HG02588 (cell line): ENCODE measurements at regions not wholly inside any gene's neighbourhood (a gene's known extent, or its start where the extent isn't known, plus 50 kb on each side); places are given as distances from the start of the nearest gene placed in this dataset.

Experiments used
- ATAC-seq: cut with Tn5 transposase; IDR thresholded peaks from one replicate; pipeline ENCODE4 v1.9.1; 2021; ENCODE audit warnings: mild to moderate bottlenecking, moderate library complexity; ENCODE audit not compliant: unreplicated experiment

GRCh38 chr15:100703032-100703578 lies 100.7 kb downstream of the ASB7 start:
- ATAC-seq, result peak; percentile 99

- ATAC-seq, result no peak
Measured at GRCh38 chr15:100703671-100704070, 101.3 kb downstream of the ASB7 start.

DNA sequence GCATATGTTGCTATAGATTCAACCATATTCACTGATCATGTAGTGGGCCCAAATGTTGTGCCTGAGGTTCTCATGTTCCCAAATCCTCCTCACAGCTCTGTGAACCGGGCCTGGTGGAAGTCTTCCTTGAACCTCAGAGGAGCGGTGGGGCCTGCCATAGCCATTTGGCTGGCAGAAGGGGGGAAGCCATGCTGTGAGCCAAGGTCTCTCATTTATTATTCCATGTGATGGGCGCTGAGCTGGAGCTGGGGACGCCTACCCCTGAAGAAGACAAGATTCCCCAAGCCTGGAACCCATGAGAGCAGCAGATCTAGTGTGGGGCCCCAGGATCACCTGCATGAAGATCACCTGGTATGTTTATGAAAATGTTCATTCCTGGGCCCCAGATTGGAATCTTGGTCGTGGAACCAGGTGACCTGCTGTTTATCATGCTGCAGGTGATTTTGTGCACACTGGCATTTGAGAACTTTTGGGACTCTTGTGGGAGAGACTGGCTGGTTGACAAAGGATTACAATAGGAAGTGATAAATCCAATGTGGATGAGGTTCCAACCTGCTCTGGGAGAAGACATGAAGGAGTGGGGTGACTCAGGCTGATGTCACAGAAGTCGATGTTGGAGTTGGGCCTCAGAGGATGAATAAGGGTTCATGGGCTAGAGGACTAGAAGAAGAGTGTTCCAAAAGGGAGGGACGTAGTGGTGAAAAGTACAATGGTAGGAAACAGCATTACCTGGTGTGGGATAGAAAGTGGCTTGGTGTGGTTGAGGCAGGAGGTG lies 102.1 kb downstream of the ASB7 start:
- ATAC-seq, result no peak

DNA sequence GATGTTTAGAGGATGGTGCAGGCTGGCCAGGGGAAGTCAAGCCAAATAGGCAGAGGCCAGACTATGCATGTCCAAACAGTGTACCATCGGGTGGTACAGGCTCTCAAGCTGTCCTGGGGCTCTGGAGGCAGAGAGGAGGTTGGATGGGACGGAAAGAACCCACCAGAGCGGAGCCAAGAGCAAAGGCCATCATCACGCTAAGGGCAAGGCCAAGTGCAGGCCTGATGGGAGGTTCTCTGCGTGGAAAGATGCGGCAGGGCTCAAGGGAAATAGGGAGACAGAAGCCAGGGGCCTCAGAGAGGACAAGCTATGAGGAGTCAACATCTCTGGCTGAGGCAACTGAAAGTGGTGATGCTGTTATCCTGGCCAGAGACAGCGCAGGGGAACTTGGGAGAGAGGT lies 102.7 kb downstream of the ASB7 start:
- no peak for ATAC-seq

- ATAC-seq, result no peak
Measured at GRCh38 chr15:100705841-100706240, 103.5 kb downstream of the ASB7 start.

DNA sequence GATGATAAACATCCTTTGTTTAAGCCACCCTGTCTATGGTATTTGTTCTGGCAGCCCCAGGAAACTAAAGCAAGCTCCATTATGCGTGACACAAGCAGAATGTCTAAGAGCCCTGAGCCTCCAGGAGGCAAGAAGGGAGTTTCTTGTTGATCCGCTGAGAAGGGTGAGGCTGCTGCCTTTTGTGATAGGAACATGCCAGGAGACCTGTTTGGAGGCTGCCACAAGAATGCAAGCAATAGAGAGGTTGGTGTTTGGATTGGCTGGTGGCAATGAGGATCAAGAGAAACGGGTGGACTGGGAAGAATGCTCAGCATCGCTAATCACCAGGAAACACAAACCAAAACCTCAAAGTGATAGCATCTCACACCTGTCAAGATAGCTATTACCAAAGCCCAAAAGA lies 104.8 kb downstream of the ASB7 start:
- ATAC-seq, result no peak

DNA sequence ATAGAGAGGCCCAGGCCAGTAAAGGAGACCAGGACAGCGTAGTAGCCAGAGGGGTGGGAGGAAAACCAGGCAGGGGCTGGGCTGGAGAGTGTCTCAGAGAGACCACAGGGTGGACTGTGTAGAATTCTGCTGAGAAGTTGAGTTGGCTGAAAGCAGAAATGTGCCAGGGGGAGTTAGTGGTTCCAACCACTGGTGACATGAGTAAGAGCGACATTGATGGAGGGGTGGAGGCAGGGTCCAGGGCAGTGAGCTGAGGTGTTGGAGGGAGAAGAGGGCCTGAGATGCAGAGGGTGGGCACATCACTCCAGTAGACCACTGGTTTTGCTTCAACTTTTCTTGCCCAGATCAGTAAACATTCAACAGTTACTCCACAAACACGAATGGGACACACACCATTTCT lies 106.5 kb downstream of the ASB7 start:
- ATAC-seq, result no peak

DNA sequence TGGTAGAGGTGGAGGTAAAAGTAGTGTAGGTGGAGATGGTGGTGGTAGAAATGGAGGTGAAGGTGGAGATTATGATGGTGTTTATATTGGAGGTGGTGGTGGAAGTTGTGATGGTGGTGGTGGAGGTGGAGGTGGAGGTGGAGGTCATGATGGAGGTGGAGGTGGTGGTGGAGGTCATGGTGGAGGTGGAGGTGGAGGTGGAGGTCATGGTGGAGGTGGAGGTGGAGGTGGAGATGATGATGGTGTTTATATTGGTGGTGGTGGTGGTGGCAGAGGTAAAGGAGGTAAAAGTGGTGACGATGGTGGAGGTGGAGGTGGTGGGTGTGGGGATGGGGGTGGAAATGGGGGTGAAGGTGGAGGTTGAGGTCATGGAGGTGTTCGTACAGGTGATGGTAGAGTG lies 107.8 kb downstream of the ASB7 start:
- no peak for ATAC-seq

- ATAC-seq, result no peak
Measured at GRCh38 chr15:100710744-100711515, 108.5 kb downstream of the ASB7 start.

DNA sequence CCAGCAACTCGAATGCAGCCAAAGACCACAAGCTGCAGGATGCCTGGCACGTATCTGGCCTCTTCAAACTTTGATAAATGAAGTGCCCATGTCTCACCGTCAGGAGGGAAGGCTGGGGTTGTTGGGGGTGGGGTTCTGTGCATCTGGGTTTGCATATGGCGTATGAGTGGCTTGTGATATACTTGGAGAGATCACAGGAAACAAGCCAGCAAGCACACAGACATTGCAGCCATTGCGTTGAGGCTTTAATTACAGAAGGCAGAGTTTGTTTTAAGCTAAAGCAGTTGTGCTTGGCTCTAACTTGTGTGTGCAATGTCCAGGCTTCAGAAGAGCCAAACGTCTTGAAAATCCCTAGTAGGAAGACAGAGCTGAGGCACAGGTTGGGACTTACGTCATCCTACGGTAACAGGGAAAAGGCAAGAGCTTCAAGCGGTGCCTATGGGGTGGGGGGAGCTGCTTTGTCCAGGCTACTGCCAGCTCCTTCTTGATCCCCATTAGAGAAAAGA lies 109.2 kb downstream of the ASB7 start:
- no peak for ATAC-seq

DNA sequence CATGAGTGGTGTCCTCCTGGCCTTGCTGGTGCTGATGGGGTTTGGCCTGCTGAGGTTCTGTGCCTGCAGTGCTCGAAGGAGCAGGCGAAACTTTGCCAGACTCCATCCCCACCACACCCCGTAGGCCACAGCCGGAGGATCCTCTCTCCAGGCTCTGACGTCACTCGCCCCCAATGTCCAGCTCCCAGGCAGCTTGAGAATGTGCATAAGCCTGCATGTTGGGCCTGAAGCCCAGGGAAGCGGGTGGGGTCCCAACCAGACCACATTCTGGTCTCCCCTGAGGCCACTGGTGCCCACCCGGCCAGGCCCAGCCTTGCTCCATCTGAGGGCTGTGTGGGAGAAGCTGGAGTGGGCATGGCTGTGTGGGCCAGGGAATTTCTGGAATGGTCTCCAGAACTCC lies 109.8 kb downstream of the ASB7 start:
- ATAC-seq, result no peak

DNA sequence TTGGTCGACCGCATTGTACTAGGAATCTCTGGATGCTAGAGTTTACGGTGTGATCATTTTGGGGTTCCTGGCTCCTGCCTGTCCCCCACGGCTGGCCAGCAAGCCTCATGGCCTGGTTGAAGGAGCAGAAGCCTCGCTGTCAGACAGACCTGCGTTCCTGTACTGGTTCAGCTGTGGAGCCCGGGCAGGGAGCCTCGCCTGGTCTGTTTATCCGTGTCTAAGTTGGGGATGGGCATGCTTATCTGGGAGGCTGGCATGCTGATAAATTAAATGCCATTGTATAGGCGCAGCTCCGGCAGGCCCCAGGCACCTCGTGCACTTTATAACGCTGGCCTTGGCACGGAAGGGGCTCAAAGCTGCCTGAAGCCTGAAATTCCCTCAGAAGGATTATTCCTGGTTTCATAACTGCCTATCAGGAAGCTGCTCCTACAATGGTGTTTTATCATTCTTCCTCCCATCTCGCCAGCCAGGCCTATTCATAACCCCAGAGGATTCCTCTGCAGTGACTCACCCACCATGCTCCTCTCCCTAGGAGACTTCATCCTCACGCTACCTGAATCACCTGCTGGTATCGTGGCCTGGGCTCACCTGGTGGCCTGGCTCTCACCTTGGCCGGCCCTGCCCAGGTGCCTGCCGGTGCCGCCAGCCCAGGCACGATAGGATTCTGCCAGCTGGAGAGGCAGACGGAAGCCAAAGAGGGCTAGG lies 110.9 kb downstream of the ASB7 start:
- ATAC-seq, result no peak

GRCh38 chr15:100714034-100714748 lies 111.8 kb downstream of the ASB7 start:
- ATAC-seq, result no peak

GRCh38 chr15:100714749-100715342 lies 112.5 kb downstream of the ASB7 start:
- ATAC-seq, result no peak

DNA sequence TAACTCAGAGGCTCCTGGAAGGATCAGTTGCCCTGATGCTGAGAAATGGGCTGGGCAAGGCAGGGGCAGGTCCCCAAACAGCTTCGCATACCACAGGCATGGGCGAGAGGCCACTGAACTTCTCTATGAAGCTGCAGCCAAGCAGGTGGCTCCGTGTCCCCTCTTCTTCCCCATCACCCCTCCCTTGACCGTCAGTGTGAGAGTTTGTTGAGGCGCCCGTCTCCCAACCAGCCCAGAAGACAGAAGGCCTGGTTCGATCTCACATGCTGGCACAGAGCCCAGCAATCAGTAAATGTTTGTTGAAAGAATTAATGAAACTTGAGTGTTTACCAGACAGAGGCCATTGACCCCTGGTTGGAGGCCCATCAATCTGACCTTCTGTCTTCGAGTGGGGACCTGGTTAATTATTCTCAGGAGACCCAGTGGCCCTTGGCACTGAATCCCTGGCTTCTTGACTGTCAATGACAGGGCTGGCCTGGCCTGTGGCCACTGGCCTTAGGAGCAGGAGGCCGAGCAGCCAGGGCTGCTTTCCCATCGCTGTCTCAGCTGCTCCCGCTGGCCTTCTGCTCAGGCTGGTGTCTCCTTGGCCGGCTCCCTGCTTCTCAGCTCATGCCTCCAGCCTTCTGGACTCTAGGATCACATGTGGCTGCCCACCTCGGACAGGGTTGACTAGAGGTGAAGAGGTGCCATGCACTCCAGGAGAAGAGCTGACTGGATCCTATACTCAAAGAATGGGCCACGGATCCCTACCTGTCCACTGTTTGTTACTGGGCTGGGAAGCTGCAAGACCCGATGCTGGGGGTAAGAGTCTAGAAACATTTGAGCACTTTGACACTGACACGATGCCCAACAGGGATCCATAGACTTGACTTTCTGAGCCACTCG lies 113.4 kb downstream of the ASB7 start:
- ATAC-seq, result no peak

DNA sequence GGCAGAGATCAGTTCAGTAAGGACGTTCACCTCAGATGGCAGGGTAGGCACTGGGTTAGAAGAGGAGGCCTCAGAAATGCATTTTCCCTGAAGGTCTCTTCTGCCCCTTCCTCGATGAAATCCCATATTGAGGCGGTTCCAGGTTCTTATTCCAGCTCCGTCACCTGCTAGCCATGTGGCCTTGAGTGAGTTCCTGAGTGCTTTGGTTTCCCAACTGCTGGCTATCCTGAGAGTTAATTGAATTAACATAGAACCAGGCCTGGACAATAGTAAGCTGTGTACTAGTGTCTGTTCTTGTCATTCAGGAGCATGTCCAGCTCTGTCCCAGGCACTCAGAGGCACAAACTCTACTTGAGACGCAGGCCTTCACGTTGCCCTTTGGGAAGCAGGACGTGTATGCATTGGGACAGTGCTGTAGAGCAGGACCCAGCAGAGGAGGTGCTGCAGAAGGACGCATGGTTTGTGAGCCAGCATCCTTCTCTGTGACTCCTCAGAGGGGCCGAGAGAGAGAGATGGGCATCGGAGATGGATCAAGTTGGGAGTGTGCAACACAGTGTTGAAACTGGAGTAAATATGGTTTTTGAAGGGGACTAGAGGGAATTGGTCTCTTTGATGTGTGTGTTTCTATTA lies 114.2 kb downstream of the ASB7 start:
- ATAC-seq, result no peak

DNA sequence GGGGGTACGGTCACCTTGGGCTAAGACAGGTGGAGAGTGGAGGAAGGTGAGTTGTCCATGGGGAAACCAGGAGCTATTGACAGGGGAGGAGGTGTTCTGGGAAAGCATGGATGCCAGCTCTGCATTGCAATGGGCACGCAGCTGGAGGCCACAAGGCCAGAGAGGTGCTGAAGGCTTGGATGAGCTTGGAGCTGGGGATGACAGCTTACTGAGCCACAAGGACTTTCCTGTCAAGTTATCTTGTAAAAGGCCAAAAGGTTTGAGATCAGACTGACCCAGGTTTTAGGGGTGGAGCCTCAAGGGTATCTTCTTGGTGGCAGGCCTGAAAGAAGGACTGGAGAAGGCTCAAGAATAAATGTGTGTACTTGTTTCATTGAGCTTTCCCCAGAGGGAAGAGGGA lies 115.2 kb downstream of the ASB7 start:
- no peak for ATAC-seq

GRCh38 chr15:100718075-100718980 lies 115.9 kb downstream of the ASB7 start:
- ATAC-seq, result no peak
